NCI-H1092 (cell line): ENCODE measurements at regions not wholly inside any gene's neighbourhood (a gene's known extent, or its start where the extent isn't known, plus 50 kb on each side); places are given as distances from the start of the nearest gene placed in this dataset.
A peak's percentile ranks its signal among the peaks of the same experiment; 100 is the strongest.

Source experiments
- DNase-seq: peaks from one replicate; lab custom pipeline; 2025; lab: John Stamatoyannopoulos, UW

- DNase-seq = no peak
Measured at GRCh38 chr11:112858289-112859023, 102.8 kb upstream of the NCAM1 start.

- no peak for DNase-seq
Measured at GRCh38 chr11:112859787-112860186, 101.4 kb upstream of the NCAM1 start.

- DNase-seq = no peak
Measured at GRCh38 chr11:112861356-112861755, 99.9 kb upstream of the NCAM1 start.

- no peak for DNase-seq
Measured at GRCh38 chr11:112863305-112863704, 97.9 kb upstream of the NCAM1 start.

GRCh38 chr11:112864672-112865071, 96.5 kb upstream of the NCAM1 start:
- no peak for DNase-seq

- no peak for DNase-seq
Measured at GRCh38 chr11:112871909-112872500, 89.2 kb upstream of the NCAM1 start.

GRCh38 chr11:112874980-112875379, 86.2 kb upstream of the NCAM1 start:
- no peak for DNase-seq

GRCh38 chr11:112877581-112877980, 83.6 kb upstream of the NCAM1 start:
- no peak for DNase-seq

- DNase-seq = no peak
Measured at GRCh38 chr11:112878033-112878601, 83.1 kb upstream of the NCAM1 start.

GRCh38 chr11:112880495-112880894, 80.7 kb upstream of the NCAM1 start:
- no peak for DNase-seq

GRCh38 chr11:112881461-112881860, 79.8 kb upstream of the NCAM1 start:
- peak; percentile 92 for DNase-seq

GRCh38 chr11:112882494-112883381, 78.5 kb upstream of the NCAM1 start:
- no peak for DNase-seq

- DNase-seq = no peak
Measured at GRCh38 chr11:112884012-112884767, 77.0 kb upstream of the NCAM1 start.

- no peak for DNase-seq
Measured at GRCh38 chr11:112885744-112886433, 75.3 kb upstream of the NCAM1 start.

- no peak for DNase-seq
Measured at GRCh38 chr11:112886434-112887370, 74.5 kb upstream of the NCAM1 start.

GRCh38 chr11:112889446-112889845, 71.8 kb upstream of the NCAM1 start:
- no peak for DNase-seq

GRCh38 chr11:112899235-112900006, 61.8 kb upstream of the NCAM1 start:
- no peak for DNase-seq

- no peak for DNase-seq
Measured at GRCh38 chr11:112901924-112902323, 59.3 kb upstream of the NCAM1 start.

- no peak for DNase-seq
Measured at GRCh38 chr11:112902361-112903011, 58.7 kb upstream of the NCAM1 start.
